Neural progenitor cell (in vitro differentiated cells): ENCODE measurements at regions not wholly inside any gene's neighbourhood (a gene's known extent, or its start where the extent isn't known, plus 50 kb on each side); places are given as distances from the start of the nearest gene placed in this dataset.

ENCODE experiments used
- EZH2 ChIP-seq: fragments of 200-600 bp; sonication (generic); IDR thresholded peaks from 2 replicates; pipeline ENCODE4 v1.6.1; 2017; ENCODE audit warnings: antibody characterized with exemption, mild to moderate bottlenecking, moderate library complexity
- EZH2phosphoT487 ChIP-seq: fragments of 200-600 bp; sonication (generic); IDR thresholded peaks from 2 replicates; pipeline ENCODE4 v1.6.1; 2017; ENCODE audit warnings: antibody characterized with exemption
- TF ChIP-seq, protein P1 (sequence below): fragments of 200-600 bp; sonication (generic); IDR thresholded peaks from 2 replicates; pipeline ENCODE4 v1.5.1; 2017; ENCODE audit warnings: antibody characterized with exemption, mild to moderate bottlenecking

DNA sequence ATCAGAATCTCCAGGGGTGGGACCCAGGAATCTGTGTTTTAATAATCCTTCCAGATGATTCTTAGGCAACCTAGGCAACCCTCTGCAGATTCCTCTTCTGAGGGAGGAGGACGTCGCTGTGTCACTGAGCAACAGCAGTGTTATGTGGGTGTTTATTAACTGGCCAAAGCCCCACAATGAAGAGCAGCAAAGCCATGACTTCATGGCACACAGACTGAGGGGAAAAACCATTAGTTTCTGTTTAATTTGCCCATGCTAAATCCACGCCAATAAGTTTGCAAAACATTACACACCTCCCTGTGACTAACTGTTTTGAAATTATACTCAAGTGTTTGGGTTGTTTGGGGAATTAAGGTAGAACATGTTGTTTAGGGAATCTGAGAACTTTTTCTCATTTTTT lies 83.7 kb upstream of the TMED7 start:
- TF ChIP-seq, protein P1, sequence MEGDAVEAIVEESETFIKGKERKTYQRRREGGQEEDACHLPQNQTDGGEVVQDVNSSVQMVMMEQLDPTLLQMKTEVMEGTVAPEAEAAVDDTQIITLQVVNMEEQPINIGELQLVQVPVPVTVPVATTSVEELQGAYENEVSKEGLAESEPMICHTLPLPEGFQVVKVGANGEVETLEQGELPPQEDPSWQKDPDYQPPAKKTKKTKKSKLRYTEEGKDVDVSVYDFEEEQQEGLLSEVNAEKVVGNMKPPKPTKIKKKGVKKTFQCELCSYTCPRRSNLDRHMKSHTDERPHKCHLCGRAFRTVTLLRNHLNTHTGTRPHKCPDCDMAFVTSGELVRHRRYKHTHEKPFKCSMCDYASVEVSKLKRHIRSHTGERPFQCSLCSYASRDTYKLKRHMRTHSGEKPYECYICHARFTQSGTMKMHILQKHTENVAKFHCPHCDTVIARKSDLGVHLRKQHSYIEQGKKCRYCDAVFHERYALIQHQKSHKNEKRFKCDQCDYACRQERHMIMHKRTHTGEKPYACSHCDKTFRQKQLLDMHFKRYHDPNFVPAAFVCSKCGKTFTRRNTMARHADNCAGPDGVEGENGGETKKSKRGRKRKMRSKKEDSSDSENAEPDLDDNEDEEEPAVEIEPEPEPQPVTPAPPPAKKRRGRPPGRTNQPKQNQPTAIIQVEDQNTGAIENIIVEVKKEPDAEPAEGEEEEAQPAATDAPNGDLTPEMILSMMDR, result no peak
- no peak for TF ChIP-seq EZH2phosphoT487
- TF ChIP-seq EZH2, result no peak
